Stomach smooth muscle (tissue), 2 donors: ENCODE measurements at regions not wholly inside any gene's neighbourhood (a gene's known extent, or its start where the extent isn't known, plus 50 kb on each side); places are given as distances from the start of the nearest gene placed in this dataset.

Experiments
- H3K27ac ChIP-seq: one replicate; pipeline ENCODE4 v1.7.0; 2013; ENCODE audit warnings: mild to moderate bottlenecking, low read length, inconsistent platforms
- H3K27me3 ChIP-seq, 2 donors: one replicate each; pipeline ENCODE4 v1.7.0; 2013; ENCODE audit warnings: low read length in 2 of 2; ENCODE audit not compliant: insufficient read depth in 2 of 2, control insufficient read depth in 1 of 2
- H3K36me3 ChIP-seq, 2 donors: one replicate each; pipeline ENCODE4 v1.7.0; 2013; ENCODE audit warnings: low read length in 2 of 2; ENCODE audit not compliant: control insufficient read depth in 2 of 2, insufficient read depth in 2 of 2
- H3K4me1 ChIP-seq: one replicate; pipeline ENCODE4 v1.7.0; 2013; ENCODE audit warnings: low read length; ENCODE audit not compliant: control insufficient read depth, insufficient read depth
- H3K4me3 ChIP-seq, 2 donors: one replicate each; pipeline ENCODE4 v1.7.0; 2013; ENCODE audit warnings: low read length in 2 of 2
- H3K9ac ChIP-seq, 2 donors: one replicate each; pipeline ENCODE4 v1.7.0; 2013; ENCODE audit warnings: low read length in 2 of 2, mild to moderate bottlenecking in 1 of 2
- H3K9me3 ChIP-seq, 2 donors: one replicate each; pipeline ENCODE4 v1.7.0; 2013; ENCODE audit warnings: low read length in 2 of 2; ENCODE audit not compliant: control insufficient read depth in 2 of 2
- donor health status: healthy.
- donor health status: Pancreatic carcinoma.

DNA sequence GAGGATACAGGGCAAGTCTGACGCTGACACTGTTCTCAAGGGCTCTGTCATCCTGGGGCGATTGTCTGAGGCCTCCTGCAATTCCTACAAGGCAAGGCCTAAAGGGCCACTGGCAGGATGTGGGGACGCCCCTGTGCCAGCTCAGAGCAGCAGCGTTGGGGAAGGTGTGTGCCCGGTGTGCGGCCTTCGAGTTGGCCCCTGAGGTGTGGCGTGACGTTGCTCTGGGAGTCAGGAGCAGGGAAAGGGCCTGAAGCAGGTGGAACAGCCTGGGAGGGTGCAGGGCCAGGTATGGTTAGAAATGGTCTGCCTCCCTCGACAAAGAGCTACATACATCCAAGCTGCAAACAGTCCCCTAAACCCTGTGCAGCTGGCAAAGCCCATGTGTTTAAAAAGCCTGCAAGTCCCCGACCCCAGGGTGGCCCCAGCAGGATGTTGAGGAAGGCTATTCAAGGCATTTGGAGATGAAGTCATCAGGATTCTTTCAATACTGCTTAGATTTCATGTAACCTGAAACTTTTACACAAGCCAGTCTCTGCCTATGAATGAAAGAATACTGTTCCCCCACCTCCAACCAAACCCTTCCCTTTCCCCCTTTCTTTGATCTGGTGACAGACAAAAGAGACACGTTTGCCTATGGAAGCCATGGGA lies 142.5 kb upstream of the TNS3 start:
- Histone ChIP-seq H3K4me1 (peaks cover 15% of the 10 kb centered on the region), H3K36me3 (no peaks in the 10 kb centered on the region), H3K9me3 (no peaks in the 10 kb centered on the region), H3K9ac (no peak overlapping the region), H3K4me3 (no peak overlapping the region), H3K27ac (no peak overlapping the region), H3K27me3 (no peaks in the 10 kb centered on the region)

DNA sequence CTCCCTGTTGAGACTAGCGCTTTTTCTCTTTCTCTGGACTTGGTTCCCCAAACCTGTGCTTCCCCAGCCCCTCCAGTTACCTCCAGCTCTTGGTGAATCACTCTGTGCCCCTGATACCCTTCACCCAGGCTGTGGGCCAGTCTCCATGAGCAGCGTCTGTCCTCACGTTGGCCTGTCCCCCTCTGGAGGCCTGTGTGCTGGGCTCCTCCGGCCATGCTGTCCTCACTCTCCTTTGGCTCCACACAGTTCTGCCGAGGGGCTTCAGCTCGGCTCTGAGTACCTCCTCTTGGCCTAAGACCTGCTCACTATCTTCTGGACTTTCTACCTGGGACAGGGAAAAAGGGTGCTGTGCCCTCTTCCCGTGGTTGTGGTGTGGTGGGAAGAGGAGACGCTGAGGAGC lies 140.2 kb upstream of the TNS3 start:
- H3K27me3 ChIP-seq, result no peaks in the 10 kb centered on the region
- peaks cover 15% of the 10 kb centered on the region for H3K4me1 ChIP-seq

DNA sequence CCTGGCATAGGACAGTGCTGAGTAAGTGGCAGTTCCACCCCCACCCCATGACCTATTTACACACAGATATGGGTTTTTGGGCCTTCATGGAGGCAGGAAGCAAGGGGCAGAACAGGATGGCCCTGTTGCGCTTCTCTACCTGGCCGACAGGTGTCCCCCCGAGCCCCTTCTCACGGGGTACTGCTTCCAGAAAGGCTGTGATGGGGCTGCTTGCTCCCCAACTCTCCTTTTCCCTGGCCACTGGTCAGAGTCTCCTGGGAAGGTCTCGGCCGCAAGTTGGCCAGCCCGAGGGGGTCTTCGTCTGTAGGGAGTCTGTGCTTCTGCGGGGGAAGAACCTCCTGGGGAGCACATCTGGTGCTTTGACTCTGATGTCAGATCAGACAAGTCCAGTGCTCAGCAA lies 139.8 kb upstream of the TNS3 start:
- no peaks in the 10 kb centered on the region for H3K27me3 ChIP-seq
- H3K9me3 ChIP-seq, result no peaks in the 10 kb centered on the region
- H3K36me3 ChIP-seq, result no peaks in the 10 kb centered on the region
- no peak overlapping the region for H3K27ac ChIP-seq
- no peak overlapping the region for H3K9ac ChIP-seq
- peaks cover 15% of the 10 kb centered on the region for H3K4me1 ChIP-seq
- H3K4me3 ChIP-seq, result no peak overlapping the region

More for the DNA sequence above, 140.2 kb upstream of the TNS3 start:
- Histone ChIP-seq H3K27ac (no peak overlapping the region), H3K9me3 (no peaks in the 10 kb centered on the region), H3K9ac (no peak overlapping the region), H3K36me3 (no peaks in the 10 kb centered on the region), H3K4me3 (no peak overlapping the region)

DNA sequence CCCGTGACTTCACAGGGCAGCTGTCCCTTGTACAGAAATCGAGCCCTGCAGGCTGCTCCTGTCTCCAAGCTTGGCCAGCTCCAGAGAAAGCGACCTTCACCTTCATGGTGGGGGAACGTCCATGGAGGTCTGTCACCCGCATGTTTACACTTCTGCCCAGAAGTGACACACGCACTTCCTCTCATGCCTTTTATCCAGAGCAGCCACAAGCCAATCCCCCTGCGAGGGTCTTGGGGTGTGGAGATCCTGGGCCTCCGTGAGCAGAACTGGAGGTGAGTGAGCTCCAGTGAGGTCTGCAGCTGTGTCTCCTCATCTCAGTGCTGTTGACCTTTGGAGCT lies 139.0 kb upstream of the TNS3 start:
- Histone ChIP-seq H3K4me1 (peaks cover 15% of the 10 kb centered on the region), H3K27me3 (no peaks in the 10 kb centered on the region), H3K9me3 (no peaks in the 10 kb centered on the region), H3K4me3 (no peak overlapping the region), H3K9ac (no peak overlapping the region), H3K27ac (peak overlapping the region; percentile 37), H3K36me3 (no peaks in the 10 kb centered on the region)

DNA sequence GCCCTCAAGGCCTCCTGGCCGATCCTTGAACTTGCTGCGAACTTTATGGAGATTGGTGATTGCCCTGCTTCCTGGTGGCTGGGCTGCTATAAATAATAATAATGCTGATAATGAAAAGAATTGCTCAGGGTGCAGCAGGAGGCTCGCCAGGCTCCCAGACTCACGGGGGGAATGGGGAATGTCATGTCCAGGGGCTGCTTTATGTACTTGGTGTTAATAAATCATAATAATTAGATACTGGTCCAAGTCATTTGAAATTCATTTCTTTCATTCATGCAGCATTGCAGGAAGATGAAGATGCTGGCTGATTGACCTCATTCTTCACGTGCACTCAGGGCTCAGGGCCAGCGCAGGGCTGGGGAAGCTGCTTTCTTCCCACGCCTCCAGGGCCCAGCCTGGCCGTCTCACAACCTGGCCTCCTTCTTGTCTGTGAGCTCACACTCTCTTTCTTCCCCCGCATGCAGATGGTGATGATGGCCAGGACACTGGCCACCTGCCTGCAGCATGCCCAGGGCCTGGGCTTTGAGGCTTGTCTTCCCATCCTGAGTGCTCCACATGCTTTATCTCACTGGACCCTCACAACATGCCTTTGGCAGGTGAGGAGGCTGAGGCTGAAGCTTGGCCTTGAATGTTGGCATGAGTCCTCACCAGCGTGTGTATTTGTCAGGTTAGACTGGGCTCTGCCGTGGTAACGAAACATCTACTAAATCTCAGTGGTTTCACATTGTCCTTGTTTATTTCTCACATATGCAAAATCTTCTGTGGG lies 138.4 kb upstream of the TNS3 start:
- Histone ChIP-seq H3K4me1 (peaks cover 15% of the 10 kb centered on the region), H3K4me3 (no peak overlapping the region), H3K27me3 (no peaks in the 10 kb centered on the region), H3K9me3 (no peaks in the 10 kb centered on the region), H3K9ac (no peak overlapping the region), H3K27ac (peak overlapping the region; percentile 37), H3K36me3 (no peaks in the 10 kb centered on the region)

DNA sequence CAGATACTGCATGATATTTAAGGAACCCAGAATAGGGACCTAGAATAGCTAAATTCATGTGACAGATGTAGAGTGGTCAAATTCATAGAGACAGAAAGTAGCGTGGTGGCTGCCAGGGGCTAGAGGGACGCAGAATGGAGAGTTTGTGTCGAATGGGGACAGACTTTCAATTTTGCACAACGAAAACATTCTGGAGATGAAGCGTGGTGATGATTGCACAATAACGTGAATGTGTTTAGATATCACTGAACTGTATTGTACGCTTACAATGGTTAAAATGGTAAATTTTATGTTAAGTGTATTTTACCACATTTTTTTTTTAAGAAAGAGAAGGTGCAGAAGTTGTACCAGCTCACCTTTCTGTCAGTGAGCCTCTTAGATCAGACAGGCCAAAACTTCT lies 137.8 kb upstream of the TNS3 start:
- H3K36me3 ChIP-seq, result no peaks in the 10 kb centered on the region
- peaks cover 15% of the 10 kb centered on the region for H3K4me1 ChIP-seq
- H3K9me3 ChIP-seq, result no peaks in the 10 kb centered on the region
- H3K27me3 ChIP-seq, result no peaks in the 10 kb centered on the region
- H3K27ac ChIP-seq, result no peak overlapping the region
- H3K9ac ChIP-seq, result no peak overlapping the region
- H3K4me3 ChIP-seq, result no peak overlapping the region

DNA sequence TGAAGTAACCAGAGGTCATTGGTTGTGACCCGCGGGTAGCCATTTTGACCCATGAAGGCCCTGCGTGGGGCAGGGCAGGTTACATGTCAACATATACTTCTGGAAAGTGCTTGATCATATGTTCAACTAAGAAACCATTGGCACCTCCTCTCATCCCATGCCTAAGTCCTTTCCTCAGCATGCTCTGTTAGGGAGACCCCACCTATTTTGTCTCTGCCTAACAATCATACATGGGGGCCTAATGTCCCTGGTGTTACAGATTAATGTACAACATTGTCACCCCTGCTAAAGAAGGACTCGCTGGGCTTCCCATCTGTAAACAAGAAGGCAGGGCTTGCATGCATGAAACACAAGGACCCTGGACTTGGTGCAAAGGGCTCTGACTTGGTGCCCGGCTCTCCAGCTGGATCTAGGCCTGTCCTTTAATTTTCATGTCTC lies 133.7 kb upstream of the TNS3 start:
- Histone ChIP-seq H3K27ac (no peak overlapping the region), H3K27me3 (no peaks in the 10 kb centered on the region), H3K9me3 (no peaks in the 10 kb centered on the region), H3K9ac (no peak overlapping the region), H3K4me3 (no peak overlapping the region), H3K4me1 (peaks cover 9% of the 10 kb centered on the region), H3K36me3 (no peaks in the 10 kb centered on the region)

DNA sequence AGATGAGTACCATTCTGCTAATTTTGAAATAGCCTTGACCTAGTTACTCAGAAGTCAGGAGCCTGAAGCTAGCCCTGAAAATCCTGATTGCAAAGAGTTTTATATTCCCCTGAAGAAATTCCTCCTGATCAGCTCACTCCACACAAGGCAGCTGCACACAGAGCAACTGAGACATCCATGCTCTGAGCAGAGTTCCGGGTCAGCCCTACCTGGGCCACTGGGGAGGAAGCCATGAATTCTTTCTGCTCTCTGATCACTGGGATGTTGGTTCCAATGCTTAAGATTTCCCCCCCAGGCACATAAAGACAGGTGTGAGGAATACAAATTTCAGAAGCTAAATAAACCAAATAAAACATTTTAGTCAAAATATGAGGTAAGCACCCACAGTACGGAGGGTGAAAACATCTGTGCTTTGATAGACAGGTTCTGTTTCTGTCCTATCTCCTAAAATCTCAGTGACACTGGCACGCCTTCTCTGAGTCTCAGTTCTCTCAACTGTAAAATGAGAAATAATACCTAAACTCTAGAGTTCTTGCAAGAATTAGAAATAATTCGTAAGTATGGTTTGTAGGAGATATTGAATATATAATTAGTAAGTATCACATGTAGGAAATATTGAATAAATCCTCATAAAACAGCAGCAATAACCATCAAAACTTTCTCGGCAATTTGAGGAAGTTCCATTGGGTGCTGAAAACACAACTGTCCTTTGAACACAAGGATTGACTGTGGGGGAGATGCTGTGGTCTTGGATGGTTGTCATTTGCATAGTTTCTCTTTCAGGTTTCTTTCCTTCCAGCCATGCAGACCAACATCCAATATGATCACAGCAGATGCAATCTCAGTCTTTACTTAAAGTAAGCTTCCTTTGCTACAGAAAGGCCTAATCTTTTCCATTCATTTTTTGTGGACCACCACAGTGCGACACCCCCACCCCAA lies 133.0 kb upstream of the TNS3 start:
- H3K36me3 ChIP-seq, result no peaks in the 10 kb centered on the region
- H3K27ac ChIP-seq, result no peak overlapping the region
- H3K4me1 ChIP-seq, result peaks cover 9% of the 10 kb centered on the region
- H3K4me3 ChIP-seq, result no peak overlapping the region
- no peak overlapping the region for H3K9ac ChIP-seq
- H3K27me3 ChIP-seq, result no peaks in the 10 kb centered on the region
- no peaks in the 10 kb centered on the region for H3K9me3 ChIP-seq

DNA sequence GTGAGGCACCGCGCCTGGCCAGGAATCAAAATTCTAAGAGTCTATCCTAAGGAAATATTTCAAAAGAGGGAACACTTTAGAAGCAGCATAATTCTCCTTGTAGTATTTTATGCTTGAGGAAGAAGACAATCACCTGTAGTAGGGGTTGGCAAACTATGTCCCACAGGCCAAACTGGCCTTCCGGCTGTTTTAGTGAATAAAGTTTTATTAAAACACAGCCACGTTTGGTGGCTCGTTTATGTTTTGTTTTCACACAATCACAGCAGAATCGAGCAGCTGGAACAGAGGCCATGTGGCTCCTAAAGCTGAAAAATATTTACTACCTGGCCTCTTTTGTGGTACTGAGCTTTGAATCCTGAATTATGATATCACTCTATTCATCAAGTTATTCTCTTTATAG lies 131.7 kb upstream of the TNS3 start:
- Histone ChIP-seq H3K36me3 (no peaks in the 10 kb centered on the region), H3K27ac (no peak overlapping the region), H3K9ac (no peak overlapping the region), H3K9me3 (no peaks in the 10 kb centered on the region), H3K4me1 (peaks cover 20% of the 10 kb centered on the region), H3K4me3 (no peak overlapping the region), H3K27me3 (no peaks in the 10 kb centered on the region)

DNA sequence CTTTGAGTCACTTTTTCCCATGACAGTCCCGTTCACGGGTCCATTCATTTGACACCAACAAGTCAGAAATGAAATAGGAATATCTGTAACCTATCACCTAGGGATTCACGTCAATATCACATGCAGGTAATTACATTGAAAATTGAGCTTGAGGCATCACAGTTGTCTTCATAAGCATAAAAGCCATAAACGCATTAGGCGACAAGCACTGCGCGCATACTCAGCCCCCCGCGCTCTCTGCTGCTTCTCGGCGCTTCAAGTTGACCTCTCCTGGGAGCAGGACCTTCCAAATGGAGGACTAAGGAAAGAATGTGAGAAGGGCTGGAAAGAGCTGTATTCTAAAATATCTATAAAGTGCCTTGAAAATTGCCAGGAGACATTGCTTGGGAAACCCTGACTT lies 130.5 kb upstream of the TNS3 start:
- peaks cover 20% of the 10 kb centered on the region for H3K4me1 ChIP-seq
- H3K9me3 ChIP-seq, result no peaks in the 10 kb centered on the region
- no peak overlapping the region for H3K4me3 ChIP-seq
- no peaks in the 10 kb centered on the region for H3K27me3 ChIP-seq
- no peak overlapping the region for H3K27ac ChIP-seq
- H3K9ac ChIP-seq, result no peak overlapping the region
- H3K36me3 ChIP-seq, result no peaks in the 10 kb centered on the region
